GM12872 (cell line): ENCODE measurements at regions not wholly inside any gene's neighbourhood (a gene's known extent, or its start where the extent isn't known, plus 50 kb on each side); places are given as distances from the start of the nearest gene placed in this dataset.

ENCODE experiments used
- CTCF ChIP-seq: IDR thresholded peaks from 3 replicates; pipeline ENCODE4 v1.5.1; 2011; ENCODE audit warnings: low read depth, mild to moderate bottlenecking, low read length, moderate library complexity; ENCODE audit not compliant: insufficient read depth

DNA sequence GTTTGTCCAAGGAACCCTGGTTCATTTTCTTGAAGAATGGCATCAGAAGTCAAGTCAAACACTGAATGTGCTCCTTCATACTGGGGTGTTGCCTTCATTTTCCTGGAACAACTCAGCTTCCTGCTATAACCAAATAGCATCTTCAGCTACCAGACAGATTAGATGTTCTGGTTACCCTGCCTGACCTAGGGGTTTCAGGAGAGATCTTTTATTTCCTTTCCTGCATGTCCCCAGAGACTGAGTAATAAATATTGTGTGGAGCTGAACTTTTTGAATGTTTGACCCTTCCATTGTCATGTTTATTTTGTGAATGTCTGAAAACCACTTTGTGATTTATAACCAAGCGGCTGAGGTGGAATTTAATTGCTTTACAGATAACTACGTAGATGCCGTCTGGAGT is 147.1 kb downstream of the IRX1 start:
- TF ChIP-seq CTCF, result no peak

- no peak for TF ChIP-seq CTCF
Observed at GRCh38 chr5:3751846-3752245, 156.2 kb downstream of the IRX1 start.

DNA sequence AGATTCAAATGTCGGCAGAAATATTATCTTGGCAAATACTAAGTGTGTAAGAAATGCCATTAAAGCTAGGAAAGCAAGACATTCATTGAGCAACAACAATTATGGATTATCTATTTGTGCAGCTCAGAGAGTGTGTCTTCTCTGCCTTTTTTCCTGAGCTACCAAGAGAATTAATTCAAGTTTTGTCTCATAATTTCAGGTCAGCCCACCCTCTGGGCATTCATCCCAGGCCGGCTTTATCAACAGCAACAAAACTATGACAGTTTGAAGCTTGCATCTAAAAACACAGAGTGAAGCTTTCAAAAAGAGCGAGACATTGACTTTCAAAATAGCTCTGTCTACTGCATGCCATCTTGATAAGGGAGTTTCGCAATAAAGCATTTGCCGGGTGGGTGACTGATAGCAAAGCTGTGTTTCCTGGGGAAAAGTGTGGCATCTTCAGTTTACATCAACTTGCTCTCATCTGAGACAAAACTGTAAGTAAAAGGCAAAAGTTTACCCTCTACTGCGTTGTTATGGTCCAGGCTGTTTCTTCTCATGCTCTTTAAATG is 182.4 kb downstream of the IRX1 start:
- no peak for TF ChIP-seq CTCF

DNA sequence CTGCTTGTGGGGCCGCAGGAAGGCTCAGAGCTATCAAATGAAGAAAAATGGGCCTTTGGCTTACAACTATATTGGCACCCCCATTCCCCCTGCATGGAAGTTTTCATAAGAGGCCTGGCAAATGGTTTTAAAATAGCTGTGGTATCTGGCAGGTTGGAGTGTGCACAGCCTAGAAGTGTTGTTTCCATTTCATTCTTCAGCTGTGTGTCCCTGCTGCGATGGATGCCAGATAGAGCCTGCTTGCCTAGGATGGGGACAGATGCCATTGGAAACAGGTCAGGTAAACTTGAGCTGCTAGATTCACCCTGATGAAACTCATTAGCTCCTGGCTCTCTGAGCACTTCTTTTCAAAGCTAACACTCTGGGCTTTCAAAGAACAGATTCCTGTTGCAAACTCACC is 183.3 kb downstream of the IRX1 start:
- TF ChIP-seq CTCF, result no peak

DNA sequence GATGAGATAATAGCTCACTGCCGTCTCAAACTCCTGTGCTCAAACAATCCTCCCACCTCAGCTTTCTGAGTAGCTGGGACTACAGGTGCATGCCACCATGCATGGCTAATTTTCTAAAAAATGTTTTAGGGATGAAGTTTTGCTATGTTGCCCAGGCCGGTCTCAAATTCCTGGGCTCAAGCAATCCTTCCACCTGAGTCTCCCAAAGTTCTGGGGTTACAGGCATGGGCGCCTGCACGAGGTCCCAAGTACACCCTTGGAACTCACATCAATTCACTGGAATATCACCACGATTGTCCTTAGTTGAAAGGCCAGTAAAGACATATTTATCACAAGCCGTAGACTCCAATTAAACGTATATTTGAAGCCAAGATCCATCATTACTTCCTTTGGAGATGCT is 184.6 kb downstream of the IRX1 start:
- no peak for TF ChIP-seq CTCF

DNA sequence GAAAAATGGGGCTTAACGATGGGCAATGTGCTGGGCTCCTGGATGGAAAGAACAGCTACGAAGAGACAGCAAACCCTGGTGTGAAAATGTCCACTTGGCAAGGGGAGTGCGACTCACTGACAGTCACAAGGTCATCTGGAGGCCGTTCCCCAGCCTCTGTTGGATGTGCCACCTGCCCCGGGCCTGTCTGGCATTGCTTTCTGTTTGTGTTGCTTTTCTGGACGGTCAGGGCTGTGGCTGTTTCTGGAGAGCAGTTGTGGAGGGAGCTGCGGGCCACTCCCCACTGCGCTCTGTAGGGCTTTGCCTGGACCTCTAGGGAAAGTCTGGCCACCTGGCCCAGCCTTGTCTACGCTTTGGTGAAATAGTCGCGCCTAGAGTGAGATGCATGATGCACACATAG is 185.3 kb downstream of the IRX1 start:
- TF ChIP-seq CTCF, result no peak

DNA sequence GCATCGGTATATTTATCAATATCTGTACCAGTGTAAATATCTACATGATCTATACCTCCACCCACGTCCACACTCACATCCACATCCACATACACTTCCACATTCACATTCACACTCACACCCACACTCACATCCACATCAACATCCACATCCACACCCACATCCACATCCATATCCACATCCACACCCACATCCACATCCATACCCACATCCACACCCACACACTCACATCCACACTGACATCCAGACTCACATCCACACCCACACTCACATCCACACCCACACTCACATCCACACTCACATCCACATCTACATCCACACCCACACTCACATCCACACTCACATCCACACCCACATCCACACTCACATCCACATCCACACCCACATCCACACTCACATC is 189.2 kb downstream of the IRX1 start:
- no peak for TF ChIP-seq CTCF

GRCh38 chr5:3786165-3786564 is 190.5 kb downstream of the IRX1 start:
- no peak for TF ChIP-seq CTCF
